ENCODE measurements at regions not wholly inside any gene's neighbourhood (a gene's known extent, or its start where the extent isn't known, plus 50 kb on each side); places are given as distances from the start of the nearest gene placed in this dataset.

GRCh38 chr2:207275779-207276178, 110.0 kb upstream of the KLF7 start:
- no CpG with 5 or more reads among the region's 2 CpGs for WGBS (ENCODE audit: extremely low coverage, insufficient coverage, low lambda C conversion rate)

GRCh38 chr2:207276248-207276647, 110.5 kb upstream of the KLF7 start:
- Histone ChIP-seq H3K36me3 (ENCODE audit: control insufficient read depth, insufficient read depth, low read length) (no peaks in the 10 kb centered on the region), H4K8ac (ENCODE audit: low read depth, low read length) (no peak overlapping the region), H3K4me1 (ENCODE audit: control insufficient read depth, low read depth, low read length) (no peaks in the 10 kb centered on the region), H3K4me2 (ENCODE audit: low read length) (no peak overlapping the region), H3K4ac (ENCODE audit: low read depth, low read length) (no peak overlapping the region), H3K27ac (ENCODE audit: low read depth, low read length) (no peak overlapping the region), H3K4me3 (ENCODE audit: low read length) (no peak overlapping the region), H2BK15ac (replicated peaks; ENCODE audit: low read depth) (no peak overlapping the region), H3K27me3 (ENCODE audit: insufficient read depth, low read length, poor library complexity) (no peaks in the 10 kb centered on the region), H3K23ac (ENCODE audit: low read length) (no peak overlapping the region), H3K79me1 (ENCODE audit: low read length) (no peaks in the 10 kb centered on the region), H4K5ac (ENCODE audit: low read length) (no peak overlapping the region), H3K56ac (ENCODE audit: low read length) (no peak overlapping the region), H2AK5ac (ENCODE audit: low read length) (no peak overlapping the region), H2BK120ac (ENCODE audit: low read depth, low read length) (no peak overlapping the region), H3K18ac (ENCODE audit: low read length) (no peak overlapping the region), H3K79me2 (ENCODE audit: control insufficient read depth, insufficient read depth, low read length) (no peaks in the 10 kb centered on the region), H2BK5ac (ENCODE audit: low read length) (no peak overlapping the region), H3K9ac (ENCODE audit: low read length) (no peak overlapping the region)
- DNase-seq = no peak

More at GRCh38 chr2:207275779-207276178, 110.0 kb upstream of the KLF7 start:
- no peak overlapping the region for H2AK5ac ChIP-seq (ENCODE audit: low read length)
- DNase-seq = no peak
- H3K9ac ChIP-seq (ENCODE audit: low read length) = no peak overlapping the region
- H3K27ac ChIP-seq (ENCODE audit: low read depth, low read length) = no peak overlapping the region
- H3K4me1 ChIP-seq (ENCODE audit: control insufficient read depth, low read depth, low read length) = no peaks in the 10 kb centered on the region
- no peaks in the 10 kb centered on the region for H3K79me2 ChIP-seq (ENCODE audit: control insufficient read depth, insufficient read depth, low read length)
- no peaks in the 10 kb centered on the region for H3K36me3 ChIP-seq (ENCODE audit: control insufficient read depth, insufficient read depth, low read length)
- H3K4me2 ChIP-seq (ENCODE audit: low read length) = no peak overlapping the region
- no peaks in the 10 kb centered on the region for H3K27me3 ChIP-seq (ENCODE audit: insufficient read depth, low read length, poor library complexity)
- no peak overlapping the region for H2BK120ac ChIP-seq (ENCODE audit: low read depth, low read length)
- H4K8ac ChIP-seq (ENCODE audit: low read depth, low read length) = no peak overlapping the region
- no peak overlapping the region for H3K56ac ChIP-seq (ENCODE audit: low read length)
- no peak overlapping the region for H3K4ac ChIP-seq (ENCODE audit: low read depth, low read length)
- H3K4me3 ChIP-seq (ENCODE audit: low read length) = no peak overlapping the region
- no peak overlapping the region for H2BK5ac ChIP-seq (ENCODE audit: low read length)
- H4K5ac ChIP-seq (ENCODE audit: low read length) = no peak overlapping the region
- H2BK15ac ChIP-seq (replicated peaks; ENCODE audit: low read depth) = no peak overlapping the region
- H3K79me1 ChIP-seq (ENCODE audit: low read length) = no peaks in the 10 kb centered on the region
- H3K23ac ChIP-seq (ENCODE audit: low read length) = no peak overlapping the region
- H3K18ac ChIP-seq (ENCODE audit: low read length) = no peak overlapping the region

- H2BK120ac ChIP-seq (ENCODE audit: low read depth, low read length) = no peak overlapping the region
- H2BK15ac ChIP-seq (replicated peaks; ENCODE audit: low read depth) = no peak overlapping the region
- no peak overlapping the region for H4K8ac ChIP-seq (ENCODE audit: low read depth, low read length)
- no peak overlapping the region for H3K4me2 ChIP-seq (ENCODE audit: low read length)
- no peak overlapping the region for H2BK5ac ChIP-seq (ENCODE audit: low read length)
- no peak overlapping the region for H3K4me3 ChIP-seq (ENCODE audit: low read length)
- H3K36me3 ChIP-seq (ENCODE audit: control insufficient read depth, insufficient read depth, low read length) = no peaks in the 10 kb centered on the region
- no CpG with 5 or more reads among the region's 3 CpGs for WGBS (ENCODE audit: extremely low coverage, insufficient coverage, low lambda C conversion rate)
- no peak overlapping the region for H3K18ac ChIP-seq (ENCODE audit: low read length)
- no peaks in the 10 kb centered on the region for H3K79me1 ChIP-seq (ENCODE audit: low read length)
- H3K79me2 ChIP-seq (ENCODE audit: control insufficient read depth, insufficient read depth, low read length) = no peaks in the 10 kb centered on the region
- no peak for DNase-seq
- H4K5ac ChIP-seq (ENCODE audit: low read length) = no peak overlapping the region
- no peak overlapping the region for H2AK5ac ChIP-seq (ENCODE audit: low read length)
- no peak overlapping the region for H3K56ac ChIP-seq (ENCODE audit: low read length)
- no peaks in the 10 kb centered on the region for H3K27me3 ChIP-seq (ENCODE audit: insufficient read depth, low read length, poor library complexity)
- H3K23ac ChIP-seq (ENCODE audit: low read length) = no peak overlapping the region
- no peak overlapping the region for H3K4ac ChIP-seq (ENCODE audit: low read depth, low read length)
- H3K4me1 ChIP-seq (ENCODE audit: control insufficient read depth, low read depth, low read length) = no peaks in the 10 kb centered on the region
- no peak overlapping the region for H3K27ac ChIP-seq (ENCODE audit: low read depth, low read length)
- no peak overlapping the region for H3K9ac ChIP-seq (ENCODE audit: low read length)
These were observed 111.1 kb upstream of the KLF7 start for GRCh38 chr2:207276858-207277257.

- H3K36me3 ChIP-seq (ENCODE audit: control insufficient read depth, insufficient read depth, low read length) = no peaks in the 10 kb centered on the region
- no peak for DNase-seq
- H4K8ac ChIP-seq (ENCODE audit: low read depth, low read length) = no peak overlapping the region
- H4K5ac ChIP-seq (ENCODE audit: low read length) = no peak overlapping the region
- no peak overlapping the region for H3K56ac ChIP-seq (ENCODE audit: low read length)
- H3K4me1 ChIP-seq (ENCODE audit: control insufficient read depth, low read depth, low read length) = no peaks in the 10 kb centered on the region
- H3K4me2 ChIP-seq (ENCODE audit: low read length) = no peak overlapping the region
- no peak overlapping the region for H3K23ac ChIP-seq (ENCODE audit: low read length)
- WGBS (ENCODE audit: extremely low coverage, insufficient coverage, low lambda C conversion rate) = no CpG with 5 or more reads among the region's 2 CpGs
- no peak overlapping the region for H3K27ac ChIP-seq (ENCODE audit: low read depth, low read length)
- no peaks in the 10 kb centered on the region for H3K79me1 ChIP-seq (ENCODE audit: low read length)
- H2AK5ac ChIP-seq (ENCODE audit: low read length) = no peak overlapping the region
- H2BK120ac ChIP-seq (ENCODE audit: low read depth, low read length) = no peak overlapping the region
- no peak overlapping the region for H2BK5ac ChIP-seq (ENCODE audit: low read length)
- H3K4me3 ChIP-seq (ENCODE audit: low read length) = no peak overlapping the region
- H2BK15ac ChIP-seq (replicated peaks; ENCODE audit: low read depth) = no peak overlapping the region
- no peak overlapping the region for H3K9ac ChIP-seq (ENCODE audit: low read length)
- no peak overlapping the region for H3K4ac ChIP-seq (ENCODE audit: low read depth, low read length)
- H3K27me3 ChIP-seq (ENCODE audit: insufficient read depth, low read length, poor library complexity) = no peaks in the 10 kb centered on the region
- no peaks in the 10 kb centered on the region for H3K79me2 ChIP-seq (ENCODE audit: control insufficient read depth, insufficient read depth, low read length)
- no peak overlapping the region for H3K18ac ChIP-seq (ENCODE audit: low read length)
These were observed 113.8 kb upstream of the KLF7 start for GRCh38 chr2:207279520-207279919.

- no peak overlapping the region for H4K5ac ChIP-seq (ENCODE audit: low read length)
- no peaks in the 10 kb centered on the region for H3K36me3 ChIP-seq (ENCODE audit: control insufficient read depth, insufficient read depth, low read length)
- no peak overlapping the region for H3K23ac ChIP-seq (ENCODE audit: low read length)
- H3K4me1 ChIP-seq (ENCODE audit: control insufficient read depth, low read depth, low read length) = peaks cover 2% of the 10 kb centered on the region
- no peak overlapping the region for H2BK120ac ChIP-seq (ENCODE audit: low read depth, low read length)
- H2AK5ac ChIP-seq (ENCODE audit: low read length) = no peak overlapping the region
- H3K9ac ChIP-seq (ENCODE audit: low read length) = no peak overlapping the region
- DNase-seq = no peak
- H3K18ac ChIP-seq (ENCODE audit: low read length) = no peak overlapping the region
- no peaks in the 10 kb centered on the region for H3K79me2 ChIP-seq (ENCODE audit: control insufficient read depth, insufficient read depth, low read length)
- no CpG with 5 or more reads among the region's 6 CpGs for WGBS (ENCODE audit: extremely low coverage, insufficient coverage, low lambda C conversion rate)
- H3K79me1 ChIP-seq (ENCODE audit: low read length) = no peaks in the 10 kb centered on the region
- H3K27me3 ChIP-seq (ENCODE audit: insufficient read depth, low read length, poor library complexity) = no peaks in the 10 kb centered on the region
- no peak overlapping the region for H4K8ac ChIP-seq (ENCODE audit: low read depth, low read length)
- H2BK15ac ChIP-seq (replicated peaks; ENCODE audit: low read depth) = no peak overlapping the region
- no peak overlapping the region for H3K56ac ChIP-seq (ENCODE audit: low read length)
- H2BK5ac ChIP-seq (ENCODE audit: low read length) = no peak overlapping the region
- no peak overlapping the region for H3K4ac ChIP-seq (ENCODE audit: low read depth, low read length)
- no peak overlapping the region for H3K27ac ChIP-seq (ENCODE audit: low read depth, low read length)
- H3K4me2 ChIP-seq (ENCODE audit: low read length) = no peak overlapping the region
- no peak overlapping the region for H3K4me3 ChIP-seq (ENCODE audit: low read length)
These were observed 115.7 kb upstream of the KLF7 start for GRCh38 chr2:207281436-207281835.

- Histone ChIP-seq H3K56ac (ENCODE audit: low read length) (no peak overlapping the region), H3K23ac (ENCODE audit: low read length) (no peak overlapping the region), H3K9ac (ENCODE audit: low read length) (no peak overlapping the region), H3K27me3 (ENCODE audit: insufficient read depth, low read length, poor library complexity) (no peaks in the 10 kb centered on the region), H3K4me3 (ENCODE audit: low read length) (no peak overlapping the region), H3K27ac (ENCODE audit: low read depth, low read length) (no peak overlapping the region), H4K5ac (ENCODE audit: low read length) (no peak overlapping the region), H3K4ac (ENCODE audit: low read depth, low read length) (no peak overlapping the region), H4K8ac (ENCODE audit: low read depth, low read length) (no peak overlapping the region), H3K79me2 (ENCODE audit: control insufficient read depth, insufficient read depth, low read length) (no peaks in the 10 kb centered on the region), H3K4me1 (ENCODE audit: control insufficient read depth, low read depth, low read length) (peaks cover 2% of the 10 kb centered on the region), H3K79me1 (ENCODE audit: low read length) (no peaks in the 10 kb centered on the region), H3K4me2 (ENCODE audit: low read length) (no peak overlapping the region), H3K18ac (ENCODE audit: low read length) (no peak overlapping the region), H2BK15ac (replicated peaks; ENCODE audit: low read depth) (no peak overlapping the region), H2AK5ac (ENCODE audit: low read length) (no peak overlapping the region), H2BK120ac (ENCODE audit: low read depth, low read length) (no peak overlapping the region), H3K36me3 (ENCODE audit: control insufficient read depth, insufficient read depth, low read length) (no peaks in the 10 kb centered on the region), H2BK5ac (ENCODE audit: low read length) (no peak overlapping the region)
- no peak for DNase-seq
These were observed 117.2 kb upstream of the KLF7 start for GRCh38 chr2:207282916-207283315.

Data from mesendoderm (in vitro differentiated cells).